GM23248 (cell line): ENCODE measurements at regions not wholly inside any gene's neighbourhood (a gene's known extent, or its start where the extent isn't known, plus 50 kb on each side); places are given as distances from the start of the nearest gene placed in this dataset.

ENCODE experiments used
- EZH2 ChIP-seq: fragments of 200-600 bp; sonication (generic); IDR thresholded peaks from 2 replicates; pipeline ENCODE4 v1.6.1; 2018; ENCODE audit warnings: antibody characterized with exemption, mild to moderate bottlenecking; ENCODE audit not compliant: insufficient read depth, poor library complexity, severe bottlenecking
- EZH2phosphoT487 ChIP-seq: fragments of 200-600 bp; sonication (generic); IDR thresholded peaks from 2 replicates; pipeline ENCODE4 v1.6.1; 2018; ENCODE audit warnings: antibody characterized with exemption, moderate library complexity, mild to moderate bottlenecking, low read depth; ENCODE audit not compliant: insufficient read depth

- TF ChIP-seq EZH2phosphoT487, result no peak
- TF ChIP-seq EZH2, result no peak
Observed at GRCh38 chr2:126996378-126996699, 97.6 kb downstream of the TEX51 start.
